ENCODE measurements at regions not wholly inside any gene's neighbourhood (a gene's known extent, or its start where the extent isn't known, plus 50 kb on each side); places are given as distances from the start of the nearest gene placed in this dataset.

DNA sequence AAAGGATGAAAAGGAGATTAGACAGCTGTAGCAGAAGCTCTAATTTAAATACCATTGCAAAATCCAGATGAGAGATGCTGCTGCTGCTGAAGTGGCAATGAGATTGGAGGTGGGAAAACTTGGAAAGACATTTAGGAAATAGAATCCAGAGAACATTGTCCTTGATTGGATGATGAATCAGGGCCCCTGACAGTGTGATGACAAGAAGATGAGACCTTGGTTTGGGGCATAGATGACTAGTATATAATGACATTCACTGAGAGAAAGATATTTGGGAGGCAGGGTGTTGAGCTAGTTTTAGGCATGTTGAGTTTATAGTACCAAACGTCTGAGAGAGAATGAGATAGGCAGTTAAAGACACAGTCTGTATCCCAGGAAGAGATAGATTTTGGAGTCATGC is 311.5 kb upstream of the MPDZ start:
- WGBS (ENCODE audit: insufficient coverage, insufficient replicate concordance, low lambda C conversion rate, missing lambda C conversion rate): 0% methylated on average over 1 of the region's 1 CpG
- ChIA-PET SMC1A (ENCODE audit: uncharacterized antibody, unreplicated experiment) (no interaction called here), RAD21 (ENCODE audit: unreplicated experiment) (no interaction called here), CTCF (no interaction called here), POLR2A (no interaction called here)
- H3K4me2 ChIP-seq (ENCODE audit: control insufficient read depth, insufficient read depth): no peak overlapping the region
- DNase-seq (ENCODE audit: low read depth, low spot score) (no peak), FAIRE-seq (no peak), ATAC-seq (no peak)
- H3K79me2 ChIP-seq (ENCODE audit: control insufficient read depth, insufficient read depth, low read length): no peaks in the 10 kb centered on the region
- no peaks in the 10 kb centered on the region for H4K20me1 ChIP-seq (ENCODE audit: control insufficient read depth, insufficient read depth)
- intact Hi-C loops (cut with micrococcal nuclease; ENCODE audit: unreplicated experiment): no loop called here
- H3K36me3 ChIP-seq (ENCODE audit: control insufficient read depth in 2 of 2, insufficient read depth in 2 of 2, low read length in 1 of 2): no peaks in the 10 kb centered on the region
- H3K4me3 ChIP-seq: no peak overlapping the region
- TF ChIP-seq TBL1XR1 (IDR thresholded peaks at IDR 0.05; ENCODE audit: low read depth, low read length) (no peak), EED (IDR thresholded peaks at IDR 0.05; ENCODE audit: low read depth) (no peak), SMC3 (IDR thresholded peaks at IDR 0.05; ENCODE audit: borderline replicate concordance, low read length) (no peak), GABPA (IDR thresholded peaks at IDR 0.05; ENCODE audit: low read depth) (no peak), ESRRA (IDR thresholded peaks at IDR 0.05; ENCODE audit: low read length) (no peak), KDM1A (IDR thresholded peaks at IDR 0.05; ENCODE audit: borderline replicate concordance) (no peak), NFIC (IDR thresholded peaks at IDR 0.05; ENCODE audit: low read depth, low read length) (no peak), TCF3 (IDR thresholded peaks at IDR 0.05; ENCODE audit: borderline replicate concordance, insufficient read depth, low read depth, low read length) (no peak), CHD4 (IDR thresholded peaks at IDR 0.05) (no peak), CHD2 (IDR thresholded peaks at IDR 0.05; ENCODE audit: borderline replicate concordance, low read depth, low read length) (no peak)
- TF ChIP-seq, protein P1, sequence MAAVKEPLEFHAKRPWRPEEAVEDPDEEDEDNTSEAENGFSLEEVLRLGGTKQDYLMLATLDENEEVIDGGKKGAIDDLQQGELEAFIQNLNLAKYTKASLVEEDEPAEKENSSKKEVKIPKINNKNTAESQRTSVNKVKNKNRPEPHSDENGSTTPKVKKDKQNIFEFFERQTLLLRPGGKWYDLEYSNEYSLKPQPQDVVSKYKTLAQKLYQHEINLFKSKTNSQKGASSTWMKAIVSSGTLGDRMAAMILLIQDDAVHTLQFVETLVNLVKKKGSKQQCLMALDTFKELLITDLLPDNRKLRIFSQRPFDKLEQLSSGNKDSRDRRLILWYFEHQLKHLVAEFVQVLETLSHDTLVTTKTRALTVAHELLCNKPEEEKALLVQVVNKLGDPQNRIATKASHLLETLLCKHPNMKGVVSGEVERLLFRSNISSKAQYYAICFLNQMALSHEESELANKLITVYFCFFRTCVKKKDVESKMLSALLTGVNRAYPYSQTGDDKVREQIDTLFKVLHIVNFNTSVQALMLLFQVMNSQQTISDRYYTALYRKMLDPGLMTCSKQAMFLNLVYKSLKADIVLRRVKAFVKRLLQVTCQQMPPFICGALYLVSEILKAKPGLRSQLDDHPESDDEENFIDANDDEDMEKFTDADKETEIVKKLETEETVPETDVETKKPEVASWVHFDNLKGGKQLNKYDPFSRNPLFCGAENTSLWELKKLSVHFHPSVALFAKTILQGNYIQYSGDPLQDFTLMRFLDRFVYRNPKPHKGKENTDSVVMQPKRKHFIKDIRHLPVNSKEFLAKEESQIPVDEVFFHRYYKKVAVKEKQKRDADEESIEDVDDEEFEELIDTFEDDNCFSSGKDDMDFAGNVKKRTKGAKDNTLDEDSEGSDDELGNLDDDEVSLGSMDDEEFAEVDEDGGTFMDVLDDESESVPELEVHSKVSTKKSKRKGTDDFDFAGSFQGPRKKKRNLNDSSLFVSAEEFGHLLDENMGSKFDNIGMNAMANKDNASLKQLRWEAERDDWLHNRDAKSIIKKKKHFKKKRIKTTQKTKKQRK (IDR thresholded peaks at IDR 0.05; ENCODE audit: low read depth, low read length): no peak
- TF ChIP-seq, protein P2, sequence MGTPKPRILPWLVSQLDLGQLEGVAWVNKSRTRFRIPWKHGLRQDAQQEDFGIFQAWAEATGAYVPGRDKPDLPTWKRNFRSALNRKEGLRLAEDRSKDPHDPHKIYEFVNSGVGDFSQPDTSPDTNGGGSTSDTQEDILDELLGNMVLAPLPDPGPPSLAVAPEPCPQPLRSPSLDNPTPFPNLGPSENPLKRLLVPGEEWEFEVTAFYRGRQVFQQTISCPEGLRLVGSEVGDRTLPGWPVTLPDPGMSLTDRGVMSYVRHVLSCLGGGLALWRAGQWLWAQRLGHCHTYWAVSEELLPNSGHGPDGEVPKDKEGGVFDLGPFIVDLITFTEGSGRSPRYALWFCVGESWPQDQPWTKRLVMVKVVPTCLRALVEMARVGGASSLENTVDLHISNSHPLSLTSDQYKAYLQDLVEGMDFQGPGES (IDR thresholded peaks at IDR 0.05): no peak
- TF ChIP-seq, protein P3, sequence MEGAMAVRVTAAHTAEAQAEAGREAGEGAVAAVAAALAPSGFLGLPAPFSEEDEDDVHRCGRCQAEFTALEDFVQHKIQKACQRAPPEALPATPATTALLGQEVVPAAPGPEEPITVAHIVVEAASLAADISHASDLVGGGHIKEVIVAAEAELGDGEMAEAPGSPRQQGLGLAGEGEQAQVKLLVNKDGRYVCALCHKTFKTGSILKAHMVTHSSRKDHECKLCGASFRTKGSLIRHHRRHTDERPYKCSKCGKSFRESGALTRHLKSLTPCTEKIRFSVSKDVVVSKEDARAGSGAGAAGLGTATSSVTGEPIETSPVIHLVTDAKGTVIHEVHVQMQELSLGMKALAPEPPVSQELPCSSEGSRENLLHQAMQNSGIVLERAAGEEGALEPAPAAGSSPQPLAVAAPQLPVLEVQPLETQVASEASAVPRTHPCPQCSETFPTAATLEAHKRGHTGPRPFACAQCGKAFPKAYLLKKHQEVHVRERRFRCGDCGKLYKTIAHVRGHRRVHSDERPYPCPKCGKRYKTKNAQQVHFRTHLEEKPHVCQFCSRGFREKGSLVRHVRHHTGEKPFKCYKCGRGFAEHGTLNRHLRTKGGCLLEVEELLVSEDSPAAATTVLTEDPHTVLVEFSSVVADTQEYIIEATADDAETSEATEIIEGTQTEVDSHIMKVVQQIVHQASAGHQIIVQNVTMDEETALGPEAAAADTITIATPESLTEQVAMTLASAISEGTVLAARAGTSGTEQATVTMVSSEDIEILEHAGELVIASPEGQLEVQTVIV (IDR thresholded peaks at IDR 0.05; ENCODE audit: borderline replicate concordance, partially characterized antibody): no peak
- TF ChIP-seq, protein P4, sequence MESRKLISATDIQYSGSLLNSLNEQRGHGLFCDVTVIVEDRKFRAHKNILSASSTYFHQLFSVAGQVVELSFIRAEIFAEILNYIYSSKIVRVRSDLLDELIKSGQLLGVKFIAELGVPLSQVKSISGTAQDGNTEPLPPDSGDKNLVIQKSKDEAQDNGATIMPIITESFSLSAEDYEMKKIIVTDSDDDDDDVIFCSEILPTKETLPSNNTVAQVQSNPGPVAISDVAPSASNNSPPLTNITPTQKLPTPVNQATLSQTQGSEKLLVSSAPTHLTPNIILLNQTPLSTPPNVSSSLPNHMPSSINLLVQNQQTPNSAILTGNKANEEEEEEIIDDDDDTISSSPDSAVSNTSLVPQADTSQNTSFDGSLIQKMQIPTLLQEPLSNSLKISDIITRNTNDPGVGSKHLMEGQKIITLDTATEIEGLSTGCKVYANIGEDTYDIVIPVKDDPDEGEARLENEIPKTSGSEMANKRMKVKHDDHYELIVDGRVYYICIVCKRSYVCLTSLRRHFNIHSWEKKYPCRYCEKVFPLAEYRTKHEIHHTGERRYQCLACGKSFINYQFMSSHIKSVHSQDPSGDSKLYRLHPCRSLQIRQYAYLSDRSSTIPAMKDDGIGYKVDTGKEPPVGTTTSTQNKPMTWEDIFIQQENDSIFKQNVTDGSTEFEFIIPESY (IDR thresholded peaks at IDR 0.05): no peak
- no peaks in the 10 kb centered on the region for H3K27me3 ChIP-seq (replicated peaks in 1 of 2; ENCODE audit: control insufficient read depth in 2 of 2, insufficient read depth in 2 of 2, low read length in 1 of 2)
- BruUV-seq (replicated peaks): no TSS peak
- H3K9me3 ChIP-seq (replicated peaks; ENCODE audit: control insufficient read depth, insufficient read depth, low read length): no peaks in the 10 kb centered on the region
- H3K27ac ChIP-seq (ENCODE audit: control insufficient read depth, insufficient read depth): no peak overlapping the region
- no peak overlapping the region for H2AFZ ChIP-seq (ENCODE audit: control insufficient read depth, low read depth, low read length)
- H3K4me1 ChIP-seq (ENCODE audit: control insufficient read depth, insufficient read depth, low read length): no peaks in the 10 kb centered on the region
- in situ Hi-C loops (cut with MboI): no loop called here
- no peak overlapping the region for H3K9ac ChIP-seq (ENCODE audit: control insufficient read depth, insufficient read depth, low read length)
